Liver (tissue), 8 donors: ENCODE measurements at regions not wholly inside any gene's neighbourhood (a gene's known extent, or its start where the extent isn't known, plus 50 kb on each side); places are given as distances from the start of the nearest gene placed in this dataset.

Experiments
- DNase-seq: peaks from one replicate; pipeline ENCODE4 v3.0.0-alpha.2; 2017; ENCODE audit warnings: low spot score
- H3K27ac ChIP-seq, 2 donors: one replicate each; pipeline ENCODE4 v1.7.0; 2013; ENCODE audit warnings: inconsistent platforms in 2 of 2, low read length in 2 of 2, control low read depth in 1 of 2, low read depth in 1 of 2, mild to moderate bottlenecking in 1 of 2
- H3K27me3 ChIP-seq, 4 donors: one replicate each; pipeline versions ENCODE4 v1.6.1 to v1.7.0; 2013; ENCODE audit warnings: low read length in 3 of 4, inconsistent platforms in 1 of 4, mild to moderate bottlenecking in 1 of 4, moderate library complexity in 1 of 4; ENCODE audit not compliant: control insufficient read depth in 4 of 4, insufficient read depth in 4 of 4
- H3K36me3 ChIP-seq, 4 donors: one replicate each; pipeline versions ENCODE4 v1.6.1 to v1.7.0; 2013; ENCODE audit warnings: low read length in 3 of 4, mild to moderate bottlenecking in 3 of 4, low read depth in 1 of 4, moderate library complexity in 1 of 4; ENCODE audit not compliant: control insufficient read depth in 4 of 4, insufficient read depth in 3 of 4
- H3K4me1 ChIP-seq, 4 donors: one replicate each; pipeline versions ENCODE4 v1.6.1 to v1.7.0; 2013; ENCODE audit warnings: low read length in 3 of 4, mild to moderate bottlenecking in 3 of 4, moderate library complexity in 1 of 4; ENCODE audit not compliant: control insufficient read depth in 4 of 4, insufficient read depth in 4 of 4
- H3K4me3 ChIP-seq, 3 donors: one replicate each; pipeline versions ENCODE4 v1.6.1 to v1.7.0; 2013; ENCODE audit warnings: low read length in 3 of 3, control low read depth in 1 of 3, low read depth in 1 of 3, mild to moderate bottlenecking in 1 of 3
- H3K9ac ChIP-seq, 2 donors: one replicate each; pipeline ENCODE4 v1.7.0; 2013; ENCODE audit warnings: low read length in 2 of 2, mild to moderate bottlenecking in 2 of 2, moderate library complexity in 2 of 2, control low read depth in 1 of 2, low read depth in 1 of 2
- H3K9me3 ChIP-seq, 4 donors: one replicate each; pipeline versions ENCODE4 v1.6.1 to v1.7.0; 2013; ENCODE audit warnings: low read length in 3 of 4; ENCODE audit not compliant: control insufficient read depth in 4 of 4
- FOXA1 ChIP-seq: IDR thresholded peaks from 2 replicates; pipeline ENCODE4 v1.6.1; 2016; ENCODE audit warnings: antibody characterized with exemption
- FOXA2 ChIP-seq: IDR thresholded peaks from 2 replicates; pipeline ENCODE4 v1.6.1; 2016; ENCODE audit warnings: antibody characterized with exemption
- HNF4A ChIP-seq, 2 donors: conservative IDR thresholded peaks; 2 replicates each; pipeline ENCODE4 v1.6.1; 2016; ENCODE audit warnings: antibody characterized with exemption in 2 of 2, mild to moderate bottlenecking in 2 of 2
- HNF4G ChIP-seq: IDR thresholded peaks from 2 replicates; pipeline ENCODE4 v1.6.1; 2016; ENCODE audit warnings: antibody characterized with exemption
- JUND ChIP-seq, 2 donors: IDR thresholded peaks; 2 replicates each; pipeline ENCODE4 v1.6.1; 2016; ENCODE audit warnings: antibody characterized with exemption in 2 of 2
- NR2F2 ChIP-seq: IDR thresholded peaks from 2 replicates; pipeline ENCODE4 v1.6.1; 2016; ENCODE audit warnings: antibody characterized with exemption
- SP1 ChIP-seq: IDR thresholded peaks from 2 replicates; pipeline ENCODE4 v1.6.1; 2018; ENCODE audit warnings: antibody characterized with exemption, mild to moderate bottlenecking
- TAF1 ChIP-seq: conservative IDR thresholded peaks from 2 replicates; pipeline ENCODE4 v1.6.1; 2016; ENCODE audit warnings: antibody characterized with exemption, mild to moderate bottlenecking
- YY1 ChIP-seq: IDR thresholded peaks from 2 replicates; pipeline ENCODE4 v1.6.1; 2016; ENCODE audit warnings: antibody characterized with exemption, mild to moderate bottlenecking
- WGBS: extraction: QIAGEN DNeasy Blood & Tissue Kit; methylation state at CpG from one replicate; pipeline ENCODE4 v1.1.7; 2013; 5-methylcytosine and 5-hydroxymethylcytosine counted together
- TF ChIP-seq, protein P1 (sequence below): IDR thresholded peaks from 2 replicates; pipeline ENCODE4 v1.6.1; 2016; ENCODE audit warnings: antibody characterized with exemption
- TF ChIP-seq, protein P2 (sequence below): IDR thresholded peaks from 2 replicates; pipeline ENCODE4 v1.6.1; 2016; ENCODE audit warnings: antibody characterized with exemption
- TF ChIP-seq, protein P3 (sequence below): IDR thresholded peaks from 2 replicates; pipeline ENCODE4 v1.6.1; 2016; ENCODE audit warnings: antibody characterized with exemption, mild to moderate bottlenecking
- TF ChIP-seq, protein P4 (sequence below): fragments of 150-350 bp; IDR thresholded peaks from 2 replicates; pipeline ENCODE4 v1.5.1; 2017; ENCODE audit warnings: improper control_type of control experiment, low read depth, low read length; ENCODE audit not compliant: missing input control
- donor health status: healthy.
- donor health status: healthy.
- donor health status: healthy.
- donor health status: healthy.
- donor health status: healthy.

DNA sequence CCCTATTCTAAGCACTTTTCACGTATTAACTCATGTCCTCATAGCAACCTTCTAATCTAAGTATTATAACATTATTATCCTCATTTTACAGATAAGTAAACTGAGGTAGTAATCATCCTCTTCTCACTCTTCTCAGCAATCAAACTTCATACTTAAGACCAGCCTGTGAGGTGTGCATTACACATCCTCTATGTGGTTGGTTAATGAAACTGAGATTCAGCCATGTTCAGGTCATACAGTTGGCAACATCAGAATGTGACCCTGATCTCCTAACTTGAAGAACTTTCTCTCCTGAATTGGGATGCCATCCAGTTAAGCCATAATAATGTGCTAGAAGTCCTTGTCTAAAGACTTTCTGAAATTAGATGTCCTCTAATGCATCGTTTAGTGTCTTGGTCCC, 275.1 kb upstream of the ANKRD55 start:
- no peak for TF ChIP-seq JUND (IDR thresholded peaks at IDR 0.05)
- TF ChIP-seq HNF4G = no peak
- no peak for TF ChIP-seq YY1
- TF ChIP-seq FOXA2 = no peak
- TF ChIP-seq, protein P1, sequence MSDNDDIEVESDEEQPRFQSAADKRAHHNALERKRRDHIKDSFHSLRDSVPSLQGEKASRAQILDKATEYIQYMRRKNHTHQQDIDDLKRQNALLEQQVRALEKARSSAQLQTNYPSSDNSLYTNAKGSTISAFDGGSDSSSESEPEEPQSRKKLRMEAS = no peak
- no peak for TF ChIP-seq NR2F2
- no peak for TF ChIP-seq TAF1
- TF ChIP-seq, protein P2, sequence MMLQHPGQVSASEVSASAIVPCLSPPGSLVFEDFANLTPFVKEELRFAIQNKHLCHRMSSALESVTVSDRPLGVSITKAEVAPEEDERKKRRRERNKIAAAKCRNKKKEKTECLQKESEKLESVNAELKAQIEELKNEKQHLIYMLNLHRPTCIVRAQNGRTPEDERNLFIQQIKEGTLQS = no peak
- no peak for TF ChIP-seq SP1
- TF ChIP-seq, protein P3, sequence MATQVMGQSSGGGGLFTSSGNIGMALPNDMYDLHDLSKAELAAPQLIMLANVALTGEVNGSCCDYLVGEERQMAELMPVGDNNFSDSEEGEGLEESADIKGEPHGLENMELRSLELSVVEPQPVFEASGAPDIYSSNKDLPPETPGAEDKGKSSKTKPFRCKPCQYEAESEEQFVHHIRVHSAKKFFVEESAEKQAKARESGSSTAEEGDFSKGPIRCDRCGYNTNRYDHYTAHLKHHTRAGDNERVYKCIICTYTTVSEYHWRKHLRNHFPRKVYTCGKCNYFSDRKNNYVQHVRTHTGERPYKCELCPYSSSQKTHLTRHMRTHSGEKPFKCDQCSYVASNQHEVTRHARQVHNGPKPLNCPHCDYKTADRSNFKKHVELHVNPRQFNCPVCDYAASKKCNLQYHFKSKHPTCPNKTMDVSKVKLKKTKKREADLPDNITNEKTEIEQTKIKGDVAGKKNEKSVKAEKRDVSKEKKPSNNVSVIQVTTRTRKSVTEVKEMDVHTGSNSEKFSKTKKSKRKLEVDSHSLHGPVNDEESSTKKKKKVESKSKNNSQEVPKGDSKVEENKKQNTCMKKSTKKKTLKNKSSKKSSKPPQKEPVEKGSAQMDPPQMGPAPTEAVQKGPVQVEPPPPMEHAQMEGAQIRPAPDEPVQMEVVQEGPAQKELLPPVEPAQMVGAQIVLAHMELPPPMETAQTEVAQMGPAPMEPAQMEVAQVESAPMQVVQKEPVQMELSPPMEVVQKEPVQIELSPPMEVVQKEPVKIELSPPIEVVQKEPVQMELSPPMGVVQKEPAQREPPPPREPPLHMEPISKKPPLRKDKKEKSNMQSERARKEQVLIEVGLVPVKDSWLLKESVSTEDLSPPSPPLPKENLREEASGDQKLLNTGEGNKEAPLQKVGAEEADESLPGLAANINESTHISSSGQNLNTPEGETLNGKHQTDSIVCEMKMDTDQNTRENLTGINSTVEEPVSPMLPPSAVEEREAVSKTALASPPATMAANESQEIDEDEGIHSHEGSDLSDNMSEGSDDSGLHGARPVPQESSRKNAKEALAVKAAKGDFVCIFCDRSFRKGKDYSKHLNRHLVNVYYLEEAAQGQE = no peak
- no peak for TF ChIP-seq FOXA1
- TF ChIP-seq, protein P4, sequence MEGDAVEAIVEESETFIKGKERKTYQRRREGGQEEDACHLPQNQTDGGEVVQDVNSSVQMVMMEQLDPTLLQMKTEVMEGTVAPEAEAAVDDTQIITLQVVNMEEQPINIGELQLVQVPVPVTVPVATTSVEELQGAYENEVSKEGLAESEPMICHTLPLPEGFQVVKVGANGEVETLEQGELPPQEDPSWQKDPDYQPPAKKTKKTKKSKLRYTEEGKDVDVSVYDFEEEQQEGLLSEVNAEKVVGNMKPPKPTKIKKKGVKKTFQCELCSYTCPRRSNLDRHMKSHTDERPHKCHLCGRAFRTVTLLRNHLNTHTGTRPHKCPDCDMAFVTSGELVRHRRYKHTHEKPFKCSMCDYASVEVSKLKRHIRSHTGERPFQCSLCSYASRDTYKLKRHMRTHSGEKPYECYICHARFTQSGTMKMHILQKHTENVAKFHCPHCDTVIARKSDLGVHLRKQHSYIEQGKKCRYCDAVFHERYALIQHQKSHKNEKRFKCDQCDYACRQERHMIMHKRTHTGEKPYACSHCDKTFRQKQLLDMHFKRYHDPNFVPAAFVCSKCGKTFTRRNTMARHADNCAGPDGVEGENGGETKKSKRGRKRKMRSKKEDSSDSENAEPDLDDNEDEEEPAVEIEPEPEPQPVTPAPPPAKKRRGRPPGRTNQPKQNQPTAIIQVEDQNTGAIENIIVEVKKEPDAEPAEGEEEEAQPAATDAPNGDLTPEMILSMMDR = no peak
- WGBS = 92% methylated on average over 2 of the region's 2 CpGs

DNA sequence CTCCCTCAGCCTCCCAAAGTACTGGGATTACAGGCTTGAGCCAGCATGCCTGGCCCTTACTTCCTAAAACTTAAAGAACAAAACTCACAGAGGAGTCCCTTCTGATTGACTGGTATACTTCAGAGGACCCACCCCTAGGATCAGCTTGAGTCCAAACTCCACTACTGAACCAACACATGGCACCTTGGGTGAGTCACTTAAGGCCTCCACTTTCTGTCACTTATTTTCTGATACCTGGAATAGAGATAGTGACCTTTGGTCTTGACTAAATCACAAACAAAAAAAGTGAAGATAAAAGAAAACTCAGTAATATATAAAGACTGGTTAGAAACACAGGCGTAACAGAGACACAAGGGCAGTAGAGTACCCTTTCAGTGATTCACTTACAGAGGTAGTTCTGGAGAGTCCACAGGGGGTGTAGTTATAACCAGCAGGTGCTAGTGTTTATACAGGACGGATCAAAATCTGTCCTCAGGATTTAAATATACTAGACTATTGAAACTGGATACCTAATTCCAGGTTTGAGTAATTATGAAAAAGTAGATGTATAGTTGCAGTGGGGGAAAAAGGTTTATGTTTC, 274.3 kb upstream of the ANKRD55 start:
- WGBS = 86% methylated on average over 2 of the region's 2 CpGs
- Histone ChIP-seq H3K36me3 (no peaks in the 10 kb centered on the region), H3K4me1 (peaks cover 0 to 2% (median 0%) of the 10 kb centered on the region in 4 donors), H3K9ac (no peak overlapping the region), H3K9me3 (peaks cover 0 to 1% (median 0%) of the 10 kb centered on the region in 4 donors), H3K27me3 (no peaks in the 10 kb centered on the region), H3K27ac (no peak overlapping the region), H3K4me3 (no peak overlapping the region)
- DNase-seq = no peak
- TF ChIP-seq HNF4A (conservative IDR thresholded peaks at IDR 0.05) (peak; percentile 21 to 59), TAF1 (no peak)
- TF ChIP-seq, protein P1 = no peak

More for the DNA sequence above, 275.1 kb upstream of the ANKRD55 start:
- Histone ChIP-seq H3K9me3 (peaks cover 0 to 1% (median 0%) of the 10 kb centered on the region in 4 donors), H3K4me3 (no peak overlapping the region), H3K27ac (no peak overlapping the region), H3K9ac (no peak overlapping the region), H3K36me3 (no peaks in the 10 kb centered on the region), H3K27me3 (no peaks in the 10 kb centered on the region), H3K4me1 (peaks cover 0 to 2% (median 0%) of the 10 kb centered on the region in 4 donors)
- DNase-seq = no peak
